ENCODE measurements at regions not wholly inside any gene's neighbourhood (a gene's known extent, or its start where the extent isn't known, plus 50 kb on each side); places are given as distances from the start of the nearest gene placed in this dataset.

DNA sequence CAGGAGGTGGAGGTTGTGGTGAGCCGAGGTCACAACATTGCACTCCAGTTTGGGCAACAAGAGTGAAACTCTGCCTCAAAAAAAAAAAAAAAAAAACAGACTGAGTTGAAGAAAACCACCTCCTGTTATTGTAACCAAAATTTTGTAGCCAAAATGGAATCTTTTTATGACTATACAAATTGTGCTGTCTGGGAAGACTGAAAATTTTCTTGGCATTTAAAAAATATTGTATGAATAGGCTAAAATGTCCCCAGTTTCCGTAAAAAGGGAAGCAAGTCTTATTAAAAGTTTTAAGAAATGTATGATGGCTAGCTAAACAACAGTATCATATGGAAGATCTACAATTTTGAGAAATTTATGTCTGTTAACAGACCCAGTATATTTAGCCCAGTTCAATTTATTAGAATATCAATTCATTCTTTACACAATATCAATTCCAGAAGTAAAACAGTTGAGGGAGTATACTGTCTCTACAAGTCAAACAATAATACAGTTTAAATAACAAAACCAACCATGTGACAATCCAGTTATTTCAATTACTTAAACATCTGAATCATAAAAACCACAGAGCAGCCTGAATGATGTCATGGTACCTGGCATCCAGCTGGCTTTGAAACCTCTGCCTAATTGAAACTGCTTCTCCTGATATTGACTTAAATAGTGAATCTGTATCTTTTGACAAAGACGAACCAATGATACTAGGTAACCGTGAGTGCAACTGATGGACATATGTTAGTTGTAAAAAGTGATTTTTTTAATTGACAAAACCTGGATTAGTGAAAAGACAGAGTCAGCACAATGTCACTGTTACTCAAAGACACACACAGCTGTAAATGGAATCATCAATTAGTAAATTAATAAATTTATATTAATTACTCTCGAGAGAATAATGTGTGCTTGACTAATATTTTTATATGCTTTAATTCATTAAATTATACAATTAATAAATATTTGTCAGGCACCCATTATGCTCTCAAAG, 166.6 kb upstream of the MARCKS start:
- TF ChIP-seq POLR2A (IDR thresholded peaks at IDR 0.05) (no peak), EP300 (IDR thresholded peaks at IDR 0.05) (no peak)
- TF ChIP-seq, protein P1, sequence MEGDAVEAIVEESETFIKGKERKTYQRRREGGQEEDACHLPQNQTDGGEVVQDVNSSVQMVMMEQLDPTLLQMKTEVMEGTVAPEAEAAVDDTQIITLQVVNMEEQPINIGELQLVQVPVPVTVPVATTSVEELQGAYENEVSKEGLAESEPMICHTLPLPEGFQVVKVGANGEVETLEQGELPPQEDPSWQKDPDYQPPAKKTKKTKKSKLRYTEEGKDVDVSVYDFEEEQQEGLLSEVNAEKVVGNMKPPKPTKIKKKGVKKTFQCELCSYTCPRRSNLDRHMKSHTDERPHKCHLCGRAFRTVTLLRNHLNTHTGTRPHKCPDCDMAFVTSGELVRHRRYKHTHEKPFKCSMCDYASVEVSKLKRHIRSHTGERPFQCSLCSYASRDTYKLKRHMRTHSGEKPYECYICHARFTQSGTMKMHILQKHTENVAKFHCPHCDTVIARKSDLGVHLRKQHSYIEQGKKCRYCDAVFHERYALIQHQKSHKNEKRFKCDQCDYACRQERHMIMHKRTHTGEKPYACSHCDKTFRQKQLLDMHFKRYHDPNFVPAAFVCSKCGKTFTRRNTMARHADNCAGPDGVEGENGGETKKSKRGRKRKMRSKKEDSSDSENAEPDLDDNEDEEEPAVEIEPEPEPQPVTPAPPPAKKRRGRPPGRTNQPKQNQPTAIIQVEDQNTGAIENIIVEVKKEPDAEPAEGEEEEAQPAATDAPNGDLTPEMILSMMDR (IDR thresholded peaks at IDR 0.05): no peak

Data from ovary (tissue), 3 donors.